WI38 (cell line): ENCODE measurements at regions not wholly inside any gene's neighbourhood (a gene's known extent, or its start where the extent isn't known, plus 50 kb on each side); places are given as distances from the start of the nearest gene placed in this dataset.

ENCODE experiments used
- H3K4me3 ChIP-seq: 2 replicates; pipeline ENCODE4 v1.5.1; 2011; ENCODE audit warnings: low read depth, mild to moderate bottlenecking, control low read depth, low read length
- TF ChIP-seq, protein P1 (sequence below): IDR thresholded peaks from 2 replicates; pipeline ENCODE4 v1.5.1; 2012; ENCODE audit warnings: low read depth, mild to moderate bottlenecking, control low read depth, low read length

DNA sequence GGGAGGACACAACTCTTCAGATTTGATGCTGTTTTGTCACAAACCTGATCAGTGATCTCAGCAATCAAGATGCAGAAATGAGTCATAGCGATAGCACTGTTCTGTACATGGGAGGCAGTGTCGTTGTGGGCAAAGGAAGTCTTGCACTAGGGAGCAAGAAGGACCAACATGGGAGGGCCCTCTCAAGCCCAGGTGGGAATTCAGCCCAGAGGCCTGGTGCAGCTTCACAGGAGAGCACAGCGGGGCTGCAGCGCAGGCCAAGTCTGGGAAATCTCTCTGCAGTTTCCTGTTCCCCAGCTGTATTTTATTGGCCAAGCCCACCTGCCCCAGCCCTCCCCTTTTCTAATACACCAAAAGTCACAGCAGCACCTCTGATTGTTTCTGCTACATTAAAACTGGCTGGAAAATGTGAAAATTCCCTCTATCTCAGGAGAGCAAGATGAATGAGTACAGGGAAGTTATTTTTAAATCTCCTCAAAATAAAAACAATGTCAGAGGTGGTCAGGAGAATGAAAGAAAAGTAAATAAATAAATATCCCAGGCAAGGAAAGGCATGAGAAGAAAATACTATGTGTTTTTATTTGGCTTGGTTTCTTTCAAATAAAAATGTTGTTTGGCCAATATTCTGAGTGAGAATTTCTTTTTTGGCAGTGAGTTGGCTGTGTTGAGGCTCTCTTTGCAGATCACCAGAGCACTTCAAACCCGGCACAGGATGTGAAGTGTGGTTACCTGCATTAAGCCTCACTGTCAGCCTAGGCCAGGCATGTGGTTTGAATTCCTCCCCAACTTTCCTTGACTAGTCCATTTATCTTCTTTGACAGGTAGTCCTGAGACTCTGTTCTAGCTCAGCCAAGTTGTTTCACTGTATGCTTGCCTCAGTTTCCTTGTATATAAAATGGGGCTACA, 422.1 kb downstream of the PLPP3 start:
- no peak overlapping the region for H3K4me3 ChIP-seq
- TF ChIP-seq, protein P1, sequence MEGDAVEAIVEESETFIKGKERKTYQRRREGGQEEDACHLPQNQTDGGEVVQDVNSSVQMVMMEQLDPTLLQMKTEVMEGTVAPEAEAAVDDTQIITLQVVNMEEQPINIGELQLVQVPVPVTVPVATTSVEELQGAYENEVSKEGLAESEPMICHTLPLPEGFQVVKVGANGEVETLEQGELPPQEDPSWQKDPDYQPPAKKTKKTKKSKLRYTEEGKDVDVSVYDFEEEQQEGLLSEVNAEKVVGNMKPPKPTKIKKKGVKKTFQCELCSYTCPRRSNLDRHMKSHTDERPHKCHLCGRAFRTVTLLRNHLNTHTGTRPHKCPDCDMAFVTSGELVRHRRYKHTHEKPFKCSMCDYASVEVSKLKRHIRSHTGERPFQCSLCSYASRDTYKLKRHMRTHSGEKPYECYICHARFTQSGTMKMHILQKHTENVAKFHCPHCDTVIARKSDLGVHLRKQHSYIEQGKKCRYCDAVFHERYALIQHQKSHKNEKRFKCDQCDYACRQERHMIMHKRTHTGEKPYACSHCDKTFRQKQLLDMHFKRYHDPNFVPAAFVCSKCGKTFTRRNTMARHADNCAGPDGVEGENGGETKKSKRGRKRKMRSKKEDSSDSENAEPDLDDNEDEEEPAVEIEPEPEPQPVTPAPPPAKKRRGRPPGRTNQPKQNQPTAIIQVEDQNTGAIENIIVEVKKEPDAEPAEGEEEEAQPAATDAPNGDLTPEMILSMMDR = no peak

DNA sequence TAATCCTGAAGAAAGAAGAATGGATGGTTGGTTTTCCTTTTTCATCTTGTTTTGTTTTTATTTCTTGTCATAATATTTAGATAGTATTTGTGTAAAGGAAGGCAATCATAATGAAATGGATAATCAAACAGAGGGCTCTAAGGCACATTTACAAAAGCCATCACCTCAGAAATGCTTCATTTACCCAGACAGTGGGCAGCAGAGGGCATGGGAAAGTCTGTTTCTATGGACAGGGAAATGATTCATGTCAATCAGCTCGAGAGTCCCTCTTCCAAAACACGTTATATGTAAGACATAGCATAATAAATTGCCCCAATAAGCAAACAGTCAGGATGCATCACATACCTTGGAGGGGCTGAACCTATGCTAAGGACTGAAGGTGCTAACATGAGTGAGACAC, 426.1 kb downstream of the PLPP3 start:
- TF ChIP-seq, protein P1 = no peak
- no peak overlapping the region for H3K4me3 ChIP-seq

DNA sequence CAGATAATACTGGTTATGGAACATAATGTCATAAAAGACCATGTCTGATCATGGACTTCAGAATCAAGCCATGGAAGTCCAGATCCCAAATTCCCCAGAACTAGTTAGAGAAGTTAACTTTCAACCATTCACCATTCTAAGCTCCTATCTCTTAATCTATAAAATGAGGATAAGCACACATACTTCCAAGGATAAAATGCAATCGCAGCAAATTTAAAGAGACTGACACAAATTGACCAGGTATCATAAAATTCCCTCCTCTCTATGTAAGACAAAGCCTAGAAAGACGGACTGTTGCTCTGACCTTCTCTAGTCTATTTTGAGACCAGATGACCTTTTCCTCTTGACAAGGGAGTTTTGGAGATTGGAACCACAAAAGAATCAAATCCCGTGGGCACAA, 426.7 kb downstream of the PLPP3 start:
- TF ChIP-seq, protein P1 = no peak
- H3K4me3 ChIP-seq = no peak overlapping the region

DNA sequence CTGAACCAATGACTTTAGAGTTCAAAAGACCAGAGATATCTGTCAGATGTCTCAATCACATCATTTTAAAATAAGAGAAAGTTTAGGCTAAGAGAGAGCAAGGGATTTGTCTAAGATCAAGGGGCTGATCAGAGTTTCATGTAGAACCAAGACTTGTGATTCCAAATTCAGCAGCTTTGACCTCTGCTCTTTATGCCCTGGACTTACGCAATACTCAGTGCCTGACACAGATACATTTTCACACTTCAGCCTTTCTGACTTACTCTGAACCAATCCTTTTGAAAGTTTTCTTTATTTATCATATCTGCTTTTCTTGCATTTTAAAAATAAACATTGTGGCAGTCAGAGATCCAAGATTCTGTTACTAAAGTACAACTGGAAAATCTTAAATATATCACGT, 428.0 kb downstream of the PLPP3 start:
- no peak overlapping the region for H3K4me3 ChIP-seq
- TF ChIP-seq, protein P1 = no peak

DNA sequence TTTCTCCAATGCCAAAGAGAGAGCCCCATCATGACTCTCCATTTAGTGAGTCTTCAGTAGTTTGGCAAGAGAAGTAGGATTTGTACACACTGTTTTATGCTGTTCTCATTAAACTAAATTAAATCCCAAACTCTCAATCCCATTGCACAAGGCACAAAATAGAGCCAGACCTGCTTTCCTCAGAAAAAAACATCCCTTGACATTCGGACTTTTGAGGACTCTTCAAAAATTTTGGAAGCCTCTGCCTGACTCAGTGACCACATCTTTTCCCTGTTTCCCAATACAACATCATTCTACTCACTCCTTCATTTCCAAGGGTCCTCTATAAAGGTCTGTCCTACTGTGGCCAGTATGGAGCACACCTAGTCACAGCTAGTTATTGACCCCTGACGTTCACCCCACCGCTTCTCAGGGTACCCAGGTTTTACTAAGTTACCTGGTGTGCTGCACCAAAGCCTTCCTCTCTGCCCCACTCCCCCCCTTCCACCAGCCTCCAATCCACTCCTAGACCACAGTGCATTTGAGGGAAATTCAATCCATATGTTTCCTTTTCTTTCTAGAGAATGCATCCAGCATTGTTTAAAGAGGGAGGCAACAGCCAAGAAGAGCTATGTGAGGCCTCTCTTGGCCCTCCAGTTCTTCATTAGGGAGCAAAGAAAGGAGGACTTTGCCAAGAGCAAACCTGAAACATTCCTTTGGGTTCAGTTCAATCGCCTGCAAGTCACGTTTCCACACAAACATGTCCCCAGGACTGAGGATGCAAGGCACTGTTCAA, 428.7 kb downstream of the PLPP3 start:
- TF ChIP-seq, protein P1 = no peak
- H3K4me3 ChIP-seq = no peak overlapping the region

DNA sequence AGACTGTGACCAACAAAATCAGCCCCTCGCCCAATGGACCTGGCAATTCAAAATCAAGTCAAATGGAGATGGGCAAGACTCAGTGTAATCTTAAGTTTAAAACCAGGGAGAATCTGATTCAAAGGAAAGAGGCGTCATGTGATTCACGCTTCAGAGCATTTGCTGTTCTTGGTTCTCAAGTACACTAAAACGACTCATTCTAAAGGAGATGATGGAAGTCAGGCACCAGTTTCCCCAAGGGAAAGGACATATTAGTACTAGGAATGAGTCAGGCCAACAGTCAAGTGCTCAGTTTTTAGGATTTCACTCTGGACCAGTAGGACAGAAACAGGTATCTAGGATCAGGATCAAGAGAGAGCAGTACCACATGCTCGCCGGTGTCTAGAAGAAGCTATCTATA, 429.6 kb downstream of the PLPP3 start:
- TF ChIP-seq, protein P1 = no peak
- H3K4me3 ChIP-seq = no peak overlapping the region
